ENCODE measurements at regions not wholly inside any gene's neighbourhood (a gene's known extent, or its start where the extent isn't known, plus 50 kb on each side); places are given as distances from the start of the nearest gene placed in this dataset.

GRCh38 chr5:162668926-162669325 is 601.4 kb downstream of the GABRG2 start:
- Histone ChIP-seq H2AFZ (ENCODE audit: insufficient read depth, low read length, poor library complexity) (no peak overlapping the region), H4K91ac (ENCODE audit: low read depth, low read length) (no peak overlapping the region), H4K8ac (ENCODE audit: low read depth, low read length) (no peak overlapping the region), H2AK5ac (ENCODE audit: low read length) (no peak overlapping the region), H2BK120ac (ENCODE audit: insufficient read depth, low read length, poor library complexity) (no peak overlapping the region), H3K27ac (ENCODE audit: low read depth, low read length) (no peak overlapping the region), H3K14ac (ENCODE audit: low read length) (no peak overlapping the region), H4K12ac (ENCODE audit: low read depth, low read length) (no peak overlapping the region), H3K36me3 (ENCODE audit: control insufficient read depth in 1 of 2, insufficient read depth in 2 of 2, low read length in 2 of 2) (no peaks in the 10 kb centered on the region), H3K4me2 (ENCODE audit: low read length) (no peak overlapping the region), H3K18ac (ENCODE audit: low read length) (no peak overlapping the region), H3K79me1 (ENCODE audit: low read length) (no peaks in the 10 kb centered on the region), H2BK5ac (ENCODE audit: low read depth, low read length, poor library complexity) (no peak overlapping the region), H3K4me3 (ENCODE audit: low read depth, low read length) (no peak overlapping the region), H3K9me3 (ENCODE audit: insufficient read depth, low read depth, low read length) (no peaks in the 10 kb centered on the region), H3K9ac (ENCODE audit: low read length) (no peak overlapping the region), H3K23ac (ENCODE audit: low read length) (no peak overlapping the region), H2BK12ac (ENCODE audit: low read length) (no peak overlapping the region), H3K79me2 (ENCODE audit: control insufficient read depth, insufficient read depth, low read length, poor library complexity) (no peaks in the 10 kb centered on the region), H3K4me1 (ENCODE audit: control insufficient read depth in 1 of 2, insufficient read depth in 2 of 2, low read length in 2 of 2) (no peaks in the 10 kb centered on the region), H3K27me3 (ENCODE audit: insufficient read depth, low read length) (no peaks in the 10 kb centered on the region), H3K4ac (ENCODE audit: low read depth, low read length) (no peak overlapping the region)
- no peak for DNase-seq
- WGBS (ENCODE audit: extremely low coverage, insufficient coverage, insufficient read length), result no CpG with 5 or more reads among the region's 3 CpGs

- Histone ChIP-seq H3K4me1 (ENCODE audit: control insufficient read depth in 1 of 2, insufficient read depth in 2 of 2, low read length in 2 of 2) (no peaks in the 10 kb centered on the region), H3K79me1 (ENCODE audit: low read length) (no peaks in the 10 kb centered on the region), H3K9ac (ENCODE audit: low read length) (no peak overlapping the region), H3K36me3 (ENCODE audit: control insufficient read depth in 1 of 2, insufficient read depth in 2 of 2, low read length in 2 of 2) (no peaks in the 10 kb centered on the region), H3K4ac (ENCODE audit: low read depth, low read length) (no peak overlapping the region), H3K9me3 (ENCODE audit: insufficient read depth, low read depth, low read length) (no peaks in the 10 kb centered on the region), H2AFZ (ENCODE audit: insufficient read depth, low read length, poor library complexity) (no peak overlapping the region), H3K4me3 (ENCODE audit: low read depth, low read length) (no peak overlapping the region), H3K27me3 (ENCODE audit: insufficient read depth, low read length) (no peaks in the 10 kb centered on the region), H3K79me2 (ENCODE audit: control insufficient read depth, insufficient read depth, low read length, poor library complexity) (no peaks in the 10 kb centered on the region), H4K12ac (ENCODE audit: low read depth, low read length) (no peak overlapping the region), H3K27ac (ENCODE audit: low read depth, low read length) (no peak overlapping the region), H3K18ac (ENCODE audit: low read length) (no peak overlapping the region), H4K91ac (ENCODE audit: low read depth, low read length) (no peak overlapping the region), H3K14ac (ENCODE audit: low read length) (no peak overlapping the region), H2AK5ac (ENCODE audit: low read length) (no peak overlapping the region), H2BK5ac (ENCODE audit: low read depth, low read length, poor library complexity) (no peak overlapping the region), H2BK12ac (ENCODE audit: low read length) (no peak overlapping the region), H4K8ac (ENCODE audit: low read depth, low read length) (no peak overlapping the region), H3K4me2 (ENCODE audit: low read length) (no peak overlapping the region), H3K23ac (ENCODE audit: low read length) (no peak overlapping the region), H2BK120ac (ENCODE audit: insufficient read depth, low read length, poor library complexity) (no peak overlapping the region)
- DNase-seq, result no peak
- WGBS (ENCODE audit: extremely low coverage, insufficient coverage, insufficient read length), result no CpG with 5 or more reads among the region's 1 CpG
Observed at GRCh38 chr5:162672061-162672460, 604.5 kb downstream of the GABRG2 start.

DNA sequence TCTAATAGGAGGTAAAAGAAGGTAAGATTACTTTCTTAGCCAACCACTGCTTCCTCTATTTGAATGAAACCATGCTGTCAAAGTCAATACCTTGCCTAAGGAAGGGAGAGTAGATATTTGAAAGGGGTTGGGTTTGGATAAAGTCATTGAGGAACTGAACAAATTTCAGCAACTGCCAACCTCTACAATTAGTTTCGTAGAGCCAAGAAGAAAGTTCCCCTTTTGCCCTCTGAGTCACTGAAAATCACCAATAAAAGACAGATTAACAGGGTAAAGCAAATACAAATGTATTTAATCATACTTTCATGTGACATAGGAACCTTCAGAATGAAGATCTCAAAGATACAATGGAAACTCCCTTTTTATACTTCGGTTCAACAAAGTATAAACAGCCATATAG is 615.7 kb downstream of the GABRG2 start:
- no peak overlapping the region for H3K4me3 ChIP-seq (ENCODE audit: low read depth, low read length)
- H3K4me1 ChIP-seq (ENCODE audit: control insufficient read depth in 1 of 2, insufficient read depth in 2 of 2, low read length in 2 of 2), result no peaks in the 10 kb centered on the region
- no peaks in the 10 kb centered on the region for H3K79me2 ChIP-seq (ENCODE audit: control insufficient read depth, insufficient read depth, low read length, poor library complexity)
- no peak overlapping the region for H3K27ac ChIP-seq (ENCODE audit: low read depth, low read length)
- no CpG with 5 or more reads among the region's 2 CpGs for WGBS (ENCODE audit: extremely low coverage, insufficient coverage, insufficient read length)
- no peaks in the 10 kb centered on the region for H3K9me3 ChIP-seq (ENCODE audit: insufficient read depth, low read depth, low read length)
- no peak overlapping the region for H3K18ac ChIP-seq (ENCODE audit: low read length)
- no peak overlapping the region for H2BK12ac ChIP-seq (ENCODE audit: low read length)
- no peak overlapping the region for H3K4ac ChIP-seq (ENCODE audit: low read depth, low read length)
- no peaks in the 10 kb centered on the region for H3K79me1 ChIP-seq (ENCODE audit: low read length)
- no peaks in the 10 kb centered on the region for H3K27me3 ChIP-seq (ENCODE audit: insufficient read depth, low read length)
- no peak overlapping the region for H3K4me2 ChIP-seq (ENCODE audit: low read length)
- no peak overlapping the region for H3K9ac ChIP-seq (ENCODE audit: low read length)
- no peak overlapping the region for H3K23ac ChIP-seq (ENCODE audit: low read length)
- H3K14ac ChIP-seq (ENCODE audit: low read length), result no peak overlapping the region
- no peak overlapping the region for H2BK5ac ChIP-seq (ENCODE audit: low read depth, low read length, poor library complexity)
- no peak overlapping the region for H4K8ac ChIP-seq (ENCODE audit: low read depth, low read length)
- DNase-seq, result no peak
- no peaks in the 10 kb centered on the region for H3K36me3 ChIP-seq (ENCODE audit: control insufficient read depth in 1 of 2, insufficient read depth in 2 of 2, low read length in 2 of 2)
- no peak overlapping the region for H2AK5ac ChIP-seq (ENCODE audit: low read length)
- H2AFZ ChIP-seq (ENCODE audit: insufficient read depth, low read length, poor library complexity), result no peak overlapping the region
- no peak overlapping the region for H4K91ac ChIP-seq (ENCODE audit: low read depth, low read length)
- H2BK120ac ChIP-seq (ENCODE audit: insufficient read depth, low read length, poor library complexity), result no peak overlapping the region
- no peak overlapping the region for H4K12ac ChIP-seq (ENCODE audit: low read depth, low read length)

DNA sequence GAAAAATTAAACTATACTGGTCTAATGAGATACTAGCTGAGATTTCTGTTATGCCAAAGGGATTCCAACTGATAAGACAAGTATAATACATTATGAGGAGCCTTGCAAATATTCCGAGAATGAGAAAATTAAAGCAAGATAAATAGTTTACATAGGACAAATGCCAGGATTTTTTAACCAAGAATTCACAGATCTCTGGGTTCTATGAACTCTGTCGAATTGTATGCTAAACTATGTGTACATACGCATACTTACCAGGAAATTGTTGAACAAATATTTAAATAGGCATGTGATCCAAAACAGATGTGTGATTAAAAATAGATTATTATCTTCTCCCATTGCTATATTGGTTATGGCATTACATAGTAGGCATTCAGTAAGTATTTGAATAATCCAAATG is 616.6 kb downstream of the GABRG2 start:
- no peak overlapping the region for H3K4ac ChIP-seq (ENCODE audit: low read depth, low read length)
- no peaks in the 10 kb centered on the region for H3K4me1 ChIP-seq (ENCODE audit: control insufficient read depth in 1 of 2, insufficient read depth in 2 of 2, low read length in 2 of 2)
- H3K9ac ChIP-seq (ENCODE audit: low read length), result no peak overlapping the region
- H3K23ac ChIP-seq (ENCODE audit: low read length), result no peak overlapping the region
- H2AK5ac ChIP-seq (ENCODE audit: low read length), result no peak overlapping the region
- no peak overlapping the region for H2BK120ac ChIP-seq (ENCODE audit: insufficient read depth, low read length, poor library complexity)
- H3K79me2 ChIP-seq (ENCODE audit: control insufficient read depth, insufficient read depth, low read length, poor library complexity), result no peaks in the 10 kb centered on the region
- no CpG with 5 or more reads among the region's 3 CpGs for WGBS (ENCODE audit: extremely low coverage, insufficient coverage, insufficient read length)
- H4K8ac ChIP-seq (ENCODE audit: low read depth, low read length), result no peak overlapping the region
- H2AFZ ChIP-seq (ENCODE audit: insufficient read depth, low read length, poor library complexity), result no peak overlapping the region
- H4K91ac ChIP-seq (ENCODE audit: low read depth, low read length), result no peak overlapping the region
- H3K36me3 ChIP-seq (ENCODE audit: control insufficient read depth in 1 of 2, insufficient read depth in 2 of 2, low read length in 2 of 2), result no peaks in the 10 kb centered on the region
- no peak overlapping the region for H2BK5ac ChIP-seq (ENCODE audit: low read depth, low read length, poor library complexity)
- H3K14ac ChIP-seq (ENCODE audit: low read length), result no peak overlapping the region
- H3K27ac ChIP-seq (ENCODE audit: low read depth, low read length), result no peak overlapping the region
- no peak overlapping the region for H3K4me3 ChIP-seq (ENCODE audit: low read depth, low read length)
- no peaks in the 10 kb centered on the region for H3K9me3 ChIP-seq (ENCODE audit: insufficient read depth, low read depth, low read length)
- DNase-seq, result peak in 1 of 2 donors; percentile 12
- H3K79me1 ChIP-seq (ENCODE audit: low read length), result no peaks in the 10 kb centered on the region
- no peak overlapping the region for H3K4me2 ChIP-seq (ENCODE audit: low read length)
- no peak overlapping the region for H2BK12ac ChIP-seq (ENCODE audit: low read length)
- H3K18ac ChIP-seq (ENCODE audit: low read length), result no peak overlapping the region
- H4K12ac ChIP-seq (ENCODE audit: low read depth, low read length), result no peak overlapping the region
- no peaks in the 10 kb centered on the region for H3K27me3 ChIP-seq (ENCODE audit: insufficient read depth, low read length)
